ENCODE measurements at regions not wholly inside any gene's neighbourhood (a gene's known extent, or its start where the extent isn't known, plus 50 kb on each side); places are given as distances from the start of the nearest gene placed in this dataset.
"Not testable (repeated sequence)": the region's sequence is repeated elsewhere in the genome, so short reads cannot be mapped to it uniquely, and the experiment has no call there.

GRCh38 chr1:212155219-212155618 is 119.7 kb downstream of the DTL start:
- no peak for DNase-seq

GRCh38 chr1:212157252-212157651 is 121.7 kb downstream of the DTL start:
- peak in 1 of 2 experiments; percentile 16 for DNase-seq

GRCh38 chr1:212158912-212159796 is 123.6 kb downstream of the DTL start:
- DNase-seq: no peak

- DNase-seq: no peak
These were observed 123.9 kb upstream of the PPP2R5A start for GRCh38 chr1:212161231-212161781.

GRCh38 chr1:212162635-212163034 is 122.6 kb upstream of the PPP2R5A start:
- peak; percentile 35 to 59 for DNase-seq

- no peak for DNase-seq
These were observed 120.9 kb upstream of the PPP2R5A start for GRCh38 chr1:212164095-212164872.

- DNase-seq: no peak
These were observed 119.0 kb upstream of the PPP2R5A start for GRCh38 chr1:212166244-212166643.

- DNase-seq: no peak
These were observed 118.6 kb upstream of the PPP2R5A start for GRCh38 chr1:212166644-212167043.

- no peak for DNase-seq
These were observed 118.1 kb upstream of the PPP2R5A start for GRCh38 chr1:212167098-212167497.

GRCh38 chr1:212173567-212173966 is 111.6 kb upstream of the PPP2R5A start:
- no peak for DNase-seq

GRCh38 chr1:212174295-212174694 is 110.9 kb upstream of the PPP2R5A start:
- DNase-seq: not testable (repeated sequence)

- no peak for DNase-seq
These were observed 107.7 kb upstream of the PPP2R5A start for GRCh38 chr1:212177542-212177941.

- DNase-seq: no peak
These were observed 106.4 kb upstream of the PPP2R5A start for GRCh38 chr1:212178851-212179250.

- no peak for DNase-seq
These were observed 105.7 kb upstream of the PPP2R5A start for GRCh38 chr1:212179394-212180076.

- DNase-seq: no peak
These were observed 104.0 kb upstream of the PPP2R5A start for GRCh38 chr1:212181015-212181882.

- DNase-seq: no peak
These were observed 103.0 kb upstream of the PPP2R5A start for GRCh38 chr1:212182171-212182570.

- DNase-seq: no peak
These were observed 102.6 kb upstream of the PPP2R5A start for GRCh38 chr1:212182579-212182978.

GRCh38 chr1:212186427-212187207 is 98.6 kb upstream of the PPP2R5A start:
- DNase-seq: no peak

GRCh38 chr1:212188599-212189351 is 96.4 kb upstream of the PPP2R5A start:
- no peak for DNase-seq

GRCh38 chr1:212189352-212189738 is 95.9 kb upstream of the PPP2R5A start:
- DNase-seq: no peak

Data from NCI-H2081 (cell line).